Type B pancreatic cell (in vitro differentiated cells): ENCODE measurements at regions not wholly inside any gene's neighbourhood (a gene's known extent, or its start where the extent isn't known, plus 50 kb on each side); places are given as distances from the start of the nearest gene placed in this dataset.
A peak's percentile ranks its signal among the peaks of the same experiment; 100 is the strongest.

Source experiments
- DNase-seq: peaks from one replicate; pipeline ENCODE4 v3.0.0; 2021; ENCODE audit warnings: mixed read lengths; ENCODE audit not compliant: unreplicated experiment; ENCODE audit errors: extremely low spot score
- H3K27ac Mint-ChIP-seq: 2 replicates; pipeline ENCODE4 v1.8.0; 2021; ENCODE audit warnings: mild to moderate bottlenecking, mixed read lengths
- H3K27me3 Mint-ChIP-seq: 2 replicates; pipeline ENCODE4 v1.8.0; 2021; ENCODE audit warnings: mixed read lengths
- H3K36me3 Mint-ChIP-seq: 2 replicates; pipeline ENCODE4 v1.8.0; 2021; ENCODE audit warnings: mixed read lengths
- H3K4me1 Mint-ChIP-seq: one replicate; pipeline ENCODE4 v1.8.0; 2021; ENCODE audit warnings: mixed read lengths; ENCODE audit not compliant: unreplicated experiment
- H3K4me3 Mint-ChIP-seq: 2 replicates; pipeline ENCODE4 v1.8.0; 2021; ENCODE audit warnings: mild to moderate bottlenecking, mixed read lengths
- H3K9me3 Mint-ChIP-seq: 2 replicates; pipeline ENCODE4 v1.8.0; 2021; ENCODE audit warnings: mixed read lengths
- CTCF ChIP-seq: fragments of 200-600 bp; sonication (generic); conservative IDR thresholded peaks from 2 replicates; pipeline ENCODE4 v1.5.0; 2021; ENCODE audit warnings: antibody characterized with exemption, mild to moderate bottlenecking

- Mint-ChIP-seq H3K27me3 (peaks cover 3% of the 10 kb centered on the region), H3K36me3 (no peaks in the 10 kb centered on the region), H3K4me3 (no peak overlapping the region), H3K4me1 (peaks cover 48% of the 10 kb centered on the region), H3K9me3 (no peaks in the 10 kb centered on the region), H3K27ac (no peak overlapping the region)
- no peak for DNase-seq
- TF ChIP-seq CTCF, result no peak
Measured at GRCh38 chr9:88812938-88813637, 178.2 kb upstream of the S1PR3 start.

- Mint-ChIP-seq H3K27ac (no peak overlapping the region), H3K4me3 (peak overlapping the region; percentile 24), H3K4me1 (peaks cover 52% of the 10 kb centered on the region), H3K9me3 (no peaks in the 10 kb centered on the region), H3K27me3 (peaks cover 3% of the 10 kb centered on the region), H3K36me3 (no peaks in the 10 kb centered on the region)
- no peak for TF ChIP-seq CTCF
- DNase-seq, result no peak
Measured at GRCh38 chr9:88813638-88814209, 177.5 kb upstream of the S1PR3 start.

GRCh38 chr9:88814577-88814976, 176.7 kb upstream of the S1PR3 start:
- Mint-ChIP-seq H3K27me3 (no peaks in the 10 kb centered on the region), H3K27ac (no peak overlapping the region), H3K36me3 (no peaks in the 10 kb centered on the region), H3K4me1 (peaks cover 58% of the 10 kb centered on the region), H3K4me3 (peak overlapping the region; percentile 54), H3K9me3 (no peaks in the 10 kb centered on the region)
- DNase-seq, result no peak
- no peak for TF ChIP-seq CTCF

GRCh38 chr9:88816141-88816540, 175.1 kb upstream of the S1PR3 start:
- TF ChIP-seq CTCF, result no peak
- no peak for DNase-seq
- no peaks in the 10 kb centered on the region for H3K36me3 Mint-ChIP-seq
- H3K27me3 Mint-ChIP-seq, result no peaks in the 10 kb centered on the region
- H3K27ac Mint-ChIP-seq, result no peak overlapping the region
- peaks cover under 1% of the 10 kb centered on the region for H3K9me3 Mint-ChIP-seq
- no peak overlapping the region for H3K4me3 Mint-ChIP-seq
- peaks cover 45% of the 10 kb centered on the region for H3K4me1 Mint-ChIP-seq

GRCh38 chr9:88816591-88816990, 174.7 kb upstream of the S1PR3 start:
- Mint-ChIP-seq H3K4me1 (peaks cover 41% of the 10 kb centered on the region), H3K4me3 (no peak overlapping the region), H3K27me3 (no peaks in the 10 kb centered on the region), H3K36me3 (no peaks in the 10 kb centered on the region), H3K9me3 (peaks cover 5% of the 10 kb centered on the region), H3K27ac (no peak overlapping the region)
- TF ChIP-seq CTCF, result no peak
- no peak for DNase-seq
